ENCODE measurements at regions not wholly inside any gene's neighbourhood (a gene's known extent, or its start where the extent isn't known, plus 50 kb on each side); places are given as distances from the start of the nearest gene placed in this dataset.

GRCh38 chr18:21949326-21950015, 208.9 kb downstream of the MIB1 start:
- H3K79me2 ChIP-seq (ENCODE audit: insufficient read depth, low read length), result no peaks in the 10 kb centered on the region
- H3K36me3 ChIP-seq (replicated peaks in 1 of 2; ENCODE audit: control insufficient read depth in 1 of 2, insufficient read depth in 2 of 2, low read length in 2 of 2), result no peaks in the 10 kb centered on the region
- WGBS (ENCODE audit: low lambda C conversion rate), result 54% methylated on average over 8 of the region's 8 CpGs
- no peak overlapping the region for H3K27ac ChIP-seq (ENCODE audit: extremely low read length, insufficient read depth, low read length)
- no peak for ATAC-seq
- no TSS peak for BruUV-seq (replicated peaks)
- FAIRE-seq, result no peak
- H3K4me3 ChIP-seq (replicated peaks in 1 of 3; ENCODE audit: insufficient read depth in 1 of 3, low read depth in 2 of 3, low read length in 3 of 3), result no peak overlapping the region
- no peak overlapping the region for H3K4me2 ChIP-seq (ENCODE audit: low read depth, low read length)
- ChIA-PET POLR2A (no interaction called here), CTCF (ENCODE audit: low intra/inter-chr PET ratio, low total read pairs) (no interaction called here)
- in situ Hi-C loops (cut with HindIII; ENCODE audit: extremely low pct_ligation_motif_present, low pct_unique_long_range_greater_than_20kb) (no loop called here), intact Hi-C loops (cut with micrococcal nuclease; ENCODE audit: unreplicated experiment) (no loop called here)
- H2AFZ ChIP-seq (ENCODE audit: low read length), result no peak overlapping the region
- DNase-seq (ENCODE audit: low spot score), result no peak
- H4K20me1 ChIP-seq (ENCODE audit: insufficient read depth, low read length), result no peaks in the 10 kb centered on the region
- no peaks in the 10 kb centered on the region for H3K9me3 ChIP-seq (ENCODE audit: low read length)
- no peak for TF ChIP-seq PPARG (CRISPR knock-in tag; conservative IDR thresholded peaks at IDR 0.05)
- no peak for TF ChIP-seq SMARCC2 (IDR thresholded peaks at IDR 0.05)
- no peak for TF ChIP-seq ELK4 (CRISPR knock-in tag; IDR thresholded peaks at IDR 0.05; ENCODE audit: borderline replicate concordance)
- TF ChIP-seq ZNF660 (CRISPR knock-in tag; IDR thresholded peaks at IDR 0.05; ENCODE audit: borderline replicate concordance, low read depth), result no peak
- TF ChIP-seq ZNF780A (CRISPR knock-in tag; IDR thresholded peaks at IDR 0.05), result no peak
- no peak for TF ChIP-seq E2F5 (CRISPR knock-in tag; conservative IDR thresholded peaks at IDR 0.05)
- no peak for TF ChIP-seq ZSCAN22 (CRISPR knock-in tag; IDR thresholded peaks at IDR 0.05)
- no peak for TF ChIP-seq SMAD3 (CRISPR knock-in tag; IDR thresholded peaks at IDR 0.05)
- no peak for TF ChIP-seq POLR2AphosphoS5 (IDR thresholded peaks at IDR 0.05; ENCODE audit: low read depth, low read length)
- no peak for TF ChIP-seq ZBED4 (CRISPR knock-in tag; IDR thresholded peaks at IDR 0.05; ENCODE audit: borderline replicate concordance)
- no peak for TF ChIP-seq CREM (IDR thresholded peaks at IDR 0.05)
- no peak for TF ChIP-seq CREM (CRISPR knock-in tag; IDR thresholded peaks at IDR 0.05)
- no peaks in the 10 kb centered on the region for H3K27me3 ChIP-seq (ENCODE audit: control insufficient read depth in 1 of 2, insufficient read depth in 2 of 2, low read length in 2 of 2)
- no peaks in the 10 kb centered on the region for H3K4me1 ChIP-seq (ENCODE audit: insufficient read depth, low read length)
- H3K9ac ChIP-seq (ENCODE audit: insufficient read depth, low read depth, low read length), result no peak overlapping the region
